ENCODE measurements at regions not wholly inside any gene's neighbourhood (a gene's known extent, or its start where the extent isn't known, plus 50 kb on each side); places are given as distances from the start of the nearest gene placed in this dataset.
"Not testable (repeated sequence)": the region's sequence is repeated elsewhere in the genome, so short reads cannot be mapped to it uniquely, and the experiment has no call there.

GRCh38 chr21:35602811-35603362 lies 457.4 kb downstream of the SETD4 start:
- no peak for DNase-seq (ENCODE audit: low spot score)

GRCh38 chr21:35601211-35601610 lies 459.1 kb downstream of the SETD4 start:
- no peak for DNase-seq (ENCODE audit: low spot score)

GRCh38 chr21:35599164-35599563 lies 461.2 kb downstream of the SETD4 start:
- no peak for DNase-seq (ENCODE audit: low spot score)

GRCh38 chr21:35597750-35598339 lies 462.5 kb downstream of the SETD4 start:
- DNase-seq (ENCODE audit: low spot score) = no peak

GRCh38 chr21:35594905-35595304 lies 465.4 kb downstream of the SETD4 start:
- no peak for DNase-seq (ENCODE audit: low spot score)

- no peak for DNase-seq (ENCODE audit: low spot score)
These were observed 467.3 kb downstream of the SETD4 start for GRCh38 chr21:35593000-35593502.

- DNase-seq (ENCODE audit: low spot score) = not testable (repeated sequence)
These were observed 470.0 kb downstream of the SETD4 start for GRCh38 chr21:35590284-35590683.

GRCh38 chr21:35587841-35588380 lies 472.4 kb downstream of the SETD4 start:
- no peak for DNase-seq (ENCODE audit: low spot score)

- DNase-seq (ENCODE audit: low spot score) = no peak
These were observed 474.0 kb downstream of the SETD4 start for GRCh38 chr21:35586305-35586704.

GRCh38 chr21:35585878-35586277 lies 474.4 kb downstream of the SETD4 start:
- DNase-seq (ENCODE audit: low spot score) = no peak

- no peak for DNase-seq (ENCODE audit: low spot score)
These were observed 475.2 kb downstream of the SETD4 start for GRCh38 chr21:35585155-35585554.

GRCh38 chr21:35583566-35584216 lies 476.6 kb downstream of the SETD4 start:
- no peak for DNase-seq (ENCODE audit: low spot score)

- no peak for DNase-seq (ENCODE audit: low spot score)
These were observed 477.6 kb downstream of the SETD4 start for GRCh38 chr21:35582731-35583130.

- no peak for DNase-seq (ENCODE audit: low spot score)
These were observed 478.7 kb downstream of the SETD4 start for GRCh38 chr21:35581640-35582039.

GRCh38 chr21:35579520-35580293 lies 480.6 kb downstream of the SETD4 start:
- DNase-seq (ENCODE audit: low spot score) = no peak

GRCh38 chr21:35578831-35579471 lies 481.4 kb downstream of the SETD4 start:
- no peak for DNase-seq (ENCODE audit: low spot score)

GRCh38 chr21:35578347-35578782 lies 482.0 kb downstream of the SETD4 start:
- DNase-seq (ENCODE audit: low spot score) = no peak

- no peak for DNase-seq (ENCODE audit: low spot score)
These were observed 484.9 kb downstream of the SETD4 start for GRCh38 chr21:35575280-35575915.

GRCh38 chr21:35573472-35574374 lies 486.6 kb downstream of the SETD4 start:
- no peak for DNase-seq (ENCODE audit: low spot score)

GRCh38 chr21:35571910-35572309 lies 488.4 kb downstream of the SETD4 start:
- DNase-seq (ENCODE audit: low spot score) = no peak

All from HuH-7 (cell line).